ENCODE measurements at regions not wholly inside any gene's neighbourhood (a gene's known extent, or its start where the extent isn't known, plus 50 kb on each side); places are given as distances from the start of the nearest gene placed in this dataset.
A peak's percentile ranks its signal among the peaks of the same experiment; 100 is the strongest.
"Not testable (repeated sequence)": the region's sequence is repeated elsewhere in the genome, so short reads cannot be mapped to it uniquely, and the experiment has no call there.

- not testable (repeated sequence) for H3K27me3 ChIP-seq (ENCODE audit: insufficient read depth, insufficient read length); H3K4me1 ChIP-seq (ENCODE audit: insufficient read depth, insufficient read length); H3K36me3 ChIP-seq (ENCODE audit: insufficient read depth, insufficient read length, low read length); H3K4me3 ChIP-seq (ENCODE audit: insufficient read length, low read depth); H3K9me3 ChIP-seq (ENCODE audit: insufficient read depth, low read length); H3K9ac ChIP-seq (ENCODE audit: insufficient read length, low read depth)
- DNase-seq (ENCODE audit: low read depth, low spot score), result peak; percentile 8
Observed at GRCh38 chr2:91742973-91743490, 3051.6 kb downstream of the RPIA start.

- H3K4me3 ChIP-seq (ENCODE audit: insufficient read length, low read depth); H3K4me1 ChIP-seq (ENCODE audit: insufficient read depth, insufficient read length); DNase-seq (ENCODE audit: low read depth, low spot score); H3K27me3 ChIP-seq (ENCODE audit: insufficient read depth, insufficient read length); H3K9me3 ChIP-seq (ENCODE audit: insufficient read depth, low read length); H3K36me3 ChIP-seq (ENCODE audit: insufficient read depth, insufficient read length, low read length); H3K9ac ChIP-seq (ENCODE audit: insufficient read length, low read depth): not testable (repeated sequence)
Observed at GRCh38 chr2:91743910-91744309, 3052.4 kb downstream of the RPIA start.

- DNase-seq (ENCODE audit: low read depth, low spot score), result peak; percentile 74
- not testable (repeated sequence) for H3K9me3 ChIP-seq (ENCODE audit: insufficient read depth, low read length); H3K27me3 ChIP-seq (ENCODE audit: insufficient read depth, insufficient read length); H3K36me3 ChIP-seq (ENCODE audit: insufficient read depth, insufficient read length, low read length); H3K4me1 ChIP-seq (ENCODE audit: insufficient read depth, insufficient read length)
- peak overlapping the region; percentile 44 for H3K9ac ChIP-seq (ENCODE audit: insufficient read length, low read depth)
- peak overlapping the region; percentile 63 for H3K4me3 ChIP-seq (ENCODE audit: insufficient read length, low read depth)
Observed at GRCh38 chr2:91744700-91745141, 3053.2 kb downstream of the RPIA start.

- H3K36me3 ChIP-seq (ENCODE audit: insufficient read depth, insufficient read length, low read length), result peaks cover 3% of the 10 kb centered on the region
- TF ChIP-seq SUZ12 (IDR thresholded peaks at IDR 0.05; ENCODE audit: extremely low read depth, insufficient read depth, insufficient read length) (no peak), ZNF274 (IDR thresholded peaks at IDR 0.05; ENCODE audit: low read depth, low read length) (no peak), YY1 (IDR thresholded peaks at IDR 0.05; ENCODE audit: insufficient read depth, insufficient read length) (no peak)
- no peak overlapping the region for H3K4me3 ChIP-seq (ENCODE audit: insufficient read length, low read depth)
- H3K27me3 ChIP-seq (ENCODE audit: insufficient read depth, insufficient read length), result no peaks in the 10 kb centered on the region
- H3K4me1 ChIP-seq (ENCODE audit: insufficient read depth, insufficient read length), result no peaks in the 10 kb centered on the region
- DNase-seq (ENCODE audit: low read depth, low spot score), result no peak
- H3K9ac ChIP-seq (ENCODE audit: insufficient read length, low read depth), result no peak overlapping the region
- no peaks in the 10 kb centered on the region for H3K9me3 ChIP-seq (ENCODE audit: insufficient read depth, low read length)
Observed at GRCh38 chr2:91748902-91749301, 3057.4 kb downstream of the RPIA start.

- not testable (repeated sequence) for H3K4me3 ChIP-seq (ENCODE audit: insufficient read length, low read depth); DNase-seq (ENCODE audit: low read depth, low spot score); H3K36me3 ChIP-seq (ENCODE audit: insufficient read depth, insufficient read length, low read length); H3K9me3 ChIP-seq (ENCODE audit: insufficient read depth, low read length); H3K4me1 ChIP-seq (ENCODE audit: insufficient read depth, insufficient read length); H3K9ac ChIP-seq (ENCODE audit: insufficient read length, low read depth); H3K27me3 ChIP-seq (ENCODE audit: insufficient read depth, insufficient read length)
Observed at GRCh38 chr2:91749665-91750064, 3058.2 kb downstream of the RPIA start.

GRCh38 chr2:91759361-91759941 is 3068.0 kb downstream of the RPIA start:
- H3K27me3 ChIP-seq (ENCODE audit: insufficient read depth, insufficient read length); H3K4me1 ChIP-seq (ENCODE audit: insufficient read depth, insufficient read length); H3K36me3 ChIP-seq (ENCODE audit: insufficient read depth, insufficient read length, low read length); H3K4me3 ChIP-seq (ENCODE audit: insufficient read length, low read depth); DNase-seq (ENCODE audit: low read depth, low spot score); H3K9me3 ChIP-seq (ENCODE audit: insufficient read depth, low read length); H3K9ac ChIP-seq (ENCODE audit: insufficient read length, low read depth): not testable (repeated sequence)

GRCh38 chr2:91760672-91761071 is 3069.2 kb downstream of the RPIA start:
- H3K4me1 ChIP-seq (ENCODE audit: insufficient read depth, insufficient read length); H3K9me3 ChIP-seq (ENCODE audit: insufficient read depth, low read length); H3K4me3 ChIP-seq (ENCODE audit: insufficient read length, low read depth); H3K36me3 ChIP-seq (ENCODE audit: insufficient read depth, insufficient read length, low read length); DNase-seq (ENCODE audit: low read depth, low spot score); H3K9ac ChIP-seq (ENCODE audit: insufficient read length, low read depth); H3K27me3 ChIP-seq (ENCODE audit: insufficient read depth, insufficient read length): not testable (repeated sequence)

- not testable (repeated sequence) for H3K4me3 ChIP-seq (ENCODE audit: insufficient read length, low read depth); H3K9me3 ChIP-seq (ENCODE audit: insufficient read depth, low read length); H3K27me3 ChIP-seq (ENCODE audit: insufficient read depth, insufficient read length); DNase-seq (ENCODE audit: low read depth, low spot score); H3K9ac ChIP-seq (ENCODE audit: insufficient read length, low read depth); H3K4me1 ChIP-seq (ENCODE audit: insufficient read depth, insufficient read length); H3K36me3 ChIP-seq (ENCODE audit: insufficient read depth, insufficient read length, low read length)
Observed at GRCh38 chr2:91762312-91762711, 3070.8 kb downstream of the RPIA start.

GRCh38 chr2:91763710-91764109 is 3072.2 kb downstream of the RPIA start:
- not testable (repeated sequence) for H3K36me3 ChIP-seq (ENCODE audit: insufficient read depth, insufficient read length, low read length); H3K4me3 ChIP-seq (ENCODE audit: insufficient read length, low read depth); H3K27me3 ChIP-seq (ENCODE audit: insufficient read depth, insufficient read length); H3K9me3 ChIP-seq (ENCODE audit: insufficient read depth, low read length); DNase-seq (ENCODE audit: low read depth, low spot score); H3K4me1 ChIP-seq (ENCODE audit: insufficient read depth, insufficient read length); H3K9ac ChIP-seq (ENCODE audit: insufficient read length, low read depth)

- H3K4me3 ChIP-seq (ENCODE audit: insufficient read length, low read depth); DNase-seq (ENCODE audit: low read depth, low spot score); H3K27me3 ChIP-seq (ENCODE audit: insufficient read depth, insufficient read length); H3K9me3 ChIP-seq (ENCODE audit: insufficient read depth, low read length); H3K9ac ChIP-seq (ENCODE audit: insufficient read length, low read depth); H3K4me1 ChIP-seq (ENCODE audit: insufficient read depth, insufficient read length): not testable (repeated sequence)
- H3K36me3 ChIP-seq (ENCODE audit: insufficient read depth, insufficient read length, low read length), result peaks cover 12% of the 10 kb centered on the region
Observed at GRCh38 chr2:91764581-91765002, 3073.1 kb downstream of the RPIA start.

GRCh38 chr2:91765018-91765754 is 3073.7 kb downstream of the RPIA start:
- H3K4me3 ChIP-seq (ENCODE audit: insufficient read length, low read depth); DNase-seq (ENCODE audit: low read depth, low spot score); H3K4me1 ChIP-seq (ENCODE audit: insufficient read depth, insufficient read length); H3K27me3 ChIP-seq (ENCODE audit: insufficient read depth, insufficient read length); H3K9ac ChIP-seq (ENCODE audit: insufficient read length, low read depth); H3K9me3 ChIP-seq (ENCODE audit: insufficient read depth, low read length): not testable (repeated sequence)
- peaks cover 12% of the 10 kb centered on the region for H3K36me3 ChIP-seq (ENCODE audit: insufficient read depth, insufficient read length, low read length)
